ENCODE measurements at regions not wholly inside any gene's neighbourhood (a gene's known extent, or its start where the extent isn't known, plus 50 kb on each side); places are given as distances from the start of the nearest gene placed in this dataset.

DNA sequence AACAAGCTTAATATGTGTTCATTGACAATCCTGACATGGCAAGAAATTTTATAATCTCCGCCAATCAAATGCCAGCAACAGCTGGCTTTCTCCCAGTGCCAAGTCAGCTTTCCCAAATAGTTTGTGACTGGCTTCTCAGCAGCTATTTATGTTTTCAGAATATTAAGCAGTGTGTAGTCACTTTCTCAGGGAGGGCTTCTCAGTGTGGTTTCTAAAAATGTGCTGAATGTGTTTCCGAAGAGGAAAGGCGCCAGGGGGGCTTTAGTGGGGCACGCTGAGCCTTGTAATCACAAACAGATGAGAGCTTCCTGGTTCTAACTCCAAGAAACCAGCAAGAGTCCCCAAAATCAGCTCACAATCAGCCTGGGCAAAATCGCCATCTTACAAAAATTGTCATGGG, 258.7 kb upstream of the CPEB2 start:
- Histone ChIP-seq H3K9me3 (replicated peaks in 1 of 11) (no peaks in the 10 kb centered on the region), H4K20me1 (no peaks in the 10 kb centered on the region), H3K4me2 (no peak overlapping the region), H3K9ac (no peak overlapping the region), H3K36me3 (no peaks in the 10 kb centered on the region), H3K4me1 (no peaks in the 10 kb centered on the region), H3K27me3 (no peaks in the 10 kb centered on the region), H3K4me3 (no peak overlapping the region), H3K27ac (no peak overlapping the region)
- no peak for TF ChIP-seq Cebpa-rat (IDR thresholded peaks at IDR 0.05)

- H3K4me1 ChIP-seq = no peaks in the 10 kb centered on the region
- H3K36me3 ChIP-seq = no peaks in the 10 kb centered on the region
- H4K20me1 ChIP-seq = no peaks in the 10 kb centered on the region
- no peak overlapping the region for H3K9ac ChIP-seq
- no peak overlapping the region for H3K4me3 ChIP-seq
- no peak overlapping the region for H3K27ac ChIP-seq
- H3K27me3 ChIP-seq = no peaks in the 10 kb centered on the region
- H3K4me2 ChIP-seq = no peak overlapping the region
- H3K9me3 ChIP-seq (replicated peaks in 1 of 11) = no peaks in the 10 kb centered on the region
- no peak for TF ChIP-seq Cebpa-rat (IDR thresholded peaks at IDR 0.05)
These were observed 257.9 kb upstream of the CPEB2 start for GRCh38 chr4:14744346-14744745.

DNA sequence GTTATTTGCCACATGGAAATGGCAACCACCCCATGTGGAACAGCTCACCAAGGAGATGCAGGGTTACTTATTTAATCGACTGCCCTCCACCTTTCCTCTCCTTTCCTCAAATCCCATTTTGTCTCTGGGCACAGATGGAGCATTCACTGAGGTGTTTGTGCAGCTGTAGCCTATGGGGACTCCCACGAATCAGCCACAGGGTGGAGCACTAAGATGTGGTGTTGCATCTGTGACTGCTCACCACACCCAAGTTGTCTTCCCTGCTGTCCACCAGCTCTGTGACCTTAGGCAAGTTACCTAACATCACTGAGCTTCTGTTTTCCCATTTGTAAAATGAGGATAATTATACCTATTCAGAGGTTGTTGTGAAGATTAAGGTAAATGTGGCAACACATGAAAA, 252.4 kb upstream of the CPEB2 start:
- Histone ChIP-seq H3K4me2 (no peak overlapping the region), H3K27ac (no peak overlapping the region), H3K36me3 (peaks cover 0 to 9% (median 0%) of the 10 kb centered on the region in 11 experiments; a peak in 2 of 22 replicates), H3K9ac (no peak overlapping the region), H3K4me3 (no peak overlapping the region), H4K20me1 (no peaks in the 10 kb centered on the region), H3K27me3 (no peaks in the 10 kb centered on the region), H3K4me1 (no peaks in the 10 kb centered on the region), H3K9me3 (replicated peaks in 1 of 11) (peaks cover 41 to 45% (median 43%) of the 10 kb centered on the region in 11 experiments)
- no peak for TF ChIP-seq Cebpa-rat (IDR thresholded peaks at IDR 0.05)

- Histone ChIP-seq H3K9me3 (replicated peaks in 1 of 11) (peaks cover 43 to 47% (median 44%) of the 10 kb centered on the region in 11 experiments), H4K20me1 (no peaks in the 10 kb centered on the region), H3K27ac (no peak overlapping the region), H3K27me3 (no peaks in the 10 kb centered on the region), H3K4me1 (no peaks in the 10 kb centered on the region), H3K36me3 (peaks cover 0 to 9% (median 0%) of the 10 kb centered on the region in 11 experiments; a peak in 2 of 22 replicates), H3K4me2 (no peak overlapping the region), H3K9ac (no peak overlapping the region), H3K4me3 (0 out of 20 replicates have a peak overlapping the region, but pooled peaks of 1 of the 10 experiments have one; percentile 14)
- no peak for TF ChIP-seq Cebpa-rat (IDR thresholded peaks at IDR 0.05)
These were observed 249.8 kb upstream of the CPEB2 start for GRCh38 chr4:14752341-14753046.

DNA sequence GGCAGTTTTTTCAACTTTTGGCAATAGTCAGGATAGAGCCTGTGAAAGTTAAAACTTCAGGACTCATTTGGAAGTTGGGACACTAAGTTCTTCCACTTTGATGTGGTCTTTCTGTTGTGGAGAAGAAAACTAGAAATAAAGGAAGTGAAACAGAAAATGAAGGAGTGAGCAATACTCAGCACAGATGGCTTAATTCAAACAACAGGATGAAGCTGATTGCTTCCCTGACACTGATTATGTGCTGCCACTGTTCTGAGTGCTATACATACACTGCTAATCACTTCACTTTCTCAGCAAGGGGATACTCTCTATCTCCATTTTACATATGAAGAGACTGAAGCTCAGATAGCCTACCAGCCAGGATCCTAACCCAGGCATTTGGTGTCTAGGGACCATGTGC, 235.1 kb upstream of the CPEB2 start:
- Histone ChIP-seq H4K20me1 (no peaks in the 10 kb centered on the region), H3K27me3 (peaks cover 0 to 6% (median 0%) of the 10 kb centered on the region in 11 experiments; a peak in 2 of 22 replicates), H3K9ac (peak overlapping the region in 2 of 11 experiments; percentile 32 to 47; a peak in 3 of 22 replicates), H3K9me3 (replicated peaks in 1 of 11) (no peaks in the 10 kb centered on the region), H3K4me2 (peak overlapping the region; percentile 38 to 74 (median 56); a peak in 21 of 22 replicates), H3K27ac (peak overlapping the region in 10 of 11 experiments; percentile 1 to 77 (median 57); a peak in 19 of 22 replicates), H3K4me3 (no peak overlapping the region), H3K4me1 (peaks cover 15 to 26% (median 24%) of the 10 kb centered on the region in 10 experiments; a peak in 18 of 20 replicates), H3K36me3 (no peaks in the 10 kb centered on the region)
- peak in 8 of 11 experiments; percentile 31 to 89 (median 66); a peak in 10 of 22 replicates for TF ChIP-seq Cebpa-rat (IDR thresholded peaks at IDR 0.05)

- no peak overlapping the region for H3K9ac ChIP-seq
- peaks cover 15 to 26% (median 24%) of the 10 kb centered on the region in 10 experiments; a peak in 18 of 20 replicates for H3K4me1 ChIP-seq
- no peak for TF ChIP-seq Cebpa-rat (IDR thresholded peaks at IDR 0.05)
- peaks cover 0 to 6% (median 0%) of the 10 kb centered on the region in 11 experiments; a peak in 3 of 22 replicates for H3K9me3 ChIP-seq (replicated peaks in 1 of 11)
- peak overlapping the region in 8 of 11 experiments; percentile 46 to 74 (median 62); a peak in 13 of 22 replicates for H3K4me2 ChIP-seq
- no peak overlapping the region for H3K4me3 ChIP-seq
- H3K36me3 ChIP-seq = no peaks in the 10 kb centered on the region
- peaks cover 0 to 6% (median 0%) of the 10 kb centered on the region in 11 experiments; a peak in 2 of 22 replicates for H3K27me3 ChIP-seq
- no peaks in the 10 kb centered on the region for H4K20me1 ChIP-seq
- H3K27ac ChIP-seq = peak overlapping the region in 6 of 11 experiments; percentile 37 to 77 (median 59); a peak in 7 of 22 replicates
These were observed 233.8 kb upstream of the CPEB2 start for GRCh38 chr4:14768449-14768848.

DNA sequence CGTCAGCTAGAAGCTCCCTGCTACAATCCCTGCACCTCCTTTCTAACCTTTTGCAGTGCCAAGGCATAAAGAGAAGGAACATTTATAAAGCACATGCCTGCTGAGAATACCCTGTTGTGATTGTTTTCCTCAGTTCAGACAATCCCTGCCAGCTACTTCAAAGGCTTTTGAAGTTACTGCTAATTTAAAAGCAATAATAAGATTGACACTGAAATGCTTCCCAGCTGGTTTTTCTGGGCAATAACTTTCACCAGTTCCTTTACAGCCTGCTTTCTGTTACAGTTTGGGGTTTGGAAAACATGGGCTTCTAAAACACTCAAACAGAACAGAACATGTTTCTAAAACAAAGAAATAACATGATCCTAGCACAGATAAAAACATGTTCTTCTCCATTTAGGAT, 232.3 kb upstream of the CPEB2 start:
- peaks cover 0 to 6% (median 0%) of the 10 kb centered on the region in 11 experiments; a peak in 2 of 22 replicates for H3K27me3 ChIP-seq
- H3K9me3 ChIP-seq (replicated peaks in 1 of 11) = peaks cover 0 to 16% (median 0%) of the 10 kb centered on the region in 11 experiments; a peak in 7 of 22 replicates
- H3K4me3 ChIP-seq = no peak overlapping the region
- no peak overlapping the region for H3K9ac ChIP-seq
- TF ChIP-seq Cebpa-rat (IDR thresholded peaks at IDR 0.05) = no peak
- no peaks in the 10 kb centered on the region for H3K36me3 ChIP-seq
- no peak overlapping the region for H3K27ac ChIP-seq
- peaks cover 15 to 26% (median 24%) of the 10 kb centered on the region in 10 experiments; a peak in 18 of 20 replicates for H3K4me1 ChIP-seq
- no peaks in the 10 kb centered on the region for H4K20me1 ChIP-seq
- no peak overlapping the region for H3K4me2 ChIP-seq

DNA sequence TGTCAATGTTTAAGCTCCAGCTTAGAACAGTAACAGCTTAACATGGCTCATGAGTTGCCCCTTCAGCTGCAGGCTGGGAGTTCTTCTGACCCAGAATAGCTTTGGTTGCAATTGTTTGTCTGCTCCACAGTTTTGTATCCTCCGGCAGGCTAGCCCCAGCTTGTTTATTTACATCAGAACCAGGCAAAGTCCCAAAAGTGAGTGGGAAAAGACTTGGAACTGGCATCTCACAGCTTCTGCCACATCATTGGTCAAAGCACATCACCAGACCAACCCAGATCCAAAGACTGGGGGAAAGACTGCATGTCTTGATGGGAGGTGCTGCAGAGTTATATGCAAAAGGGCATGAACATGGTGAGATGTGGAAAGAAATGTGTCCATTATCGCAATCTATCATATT, 231.2 kb upstream of the CPEB2 start:
- no peak overlapping the region for H3K27ac ChIP-seq
- peaks cover 0 to 26% (median 5%) of the 10 kb centered on the region in 11 experiments; a peak in 10 of 22 replicates for H3K9me3 ChIP-seq (replicated peaks in 1 of 11)
- no peak for TF ChIP-seq Cebpa-rat (IDR thresholded peaks at IDR 0.05)
- H4K20me1 ChIP-seq = no peaks in the 10 kb centered on the region
- no peaks in the 10 kb centered on the region for H3K27me3 ChIP-seq
- H3K4me1 ChIP-seq = peaks cover 15 to 26% (median 24%) of the 10 kb centered on the region in 10 experiments; a peak in 18 of 20 replicates
- H3K36me3 ChIP-seq = no peaks in the 10 kb centered on the region
- no peak overlapping the region for H3K4me2 ChIP-seq
- no peak overlapping the region for H3K4me3 ChIP-seq
- H3K9ac ChIP-seq = no peak overlapping the region

DNA sequence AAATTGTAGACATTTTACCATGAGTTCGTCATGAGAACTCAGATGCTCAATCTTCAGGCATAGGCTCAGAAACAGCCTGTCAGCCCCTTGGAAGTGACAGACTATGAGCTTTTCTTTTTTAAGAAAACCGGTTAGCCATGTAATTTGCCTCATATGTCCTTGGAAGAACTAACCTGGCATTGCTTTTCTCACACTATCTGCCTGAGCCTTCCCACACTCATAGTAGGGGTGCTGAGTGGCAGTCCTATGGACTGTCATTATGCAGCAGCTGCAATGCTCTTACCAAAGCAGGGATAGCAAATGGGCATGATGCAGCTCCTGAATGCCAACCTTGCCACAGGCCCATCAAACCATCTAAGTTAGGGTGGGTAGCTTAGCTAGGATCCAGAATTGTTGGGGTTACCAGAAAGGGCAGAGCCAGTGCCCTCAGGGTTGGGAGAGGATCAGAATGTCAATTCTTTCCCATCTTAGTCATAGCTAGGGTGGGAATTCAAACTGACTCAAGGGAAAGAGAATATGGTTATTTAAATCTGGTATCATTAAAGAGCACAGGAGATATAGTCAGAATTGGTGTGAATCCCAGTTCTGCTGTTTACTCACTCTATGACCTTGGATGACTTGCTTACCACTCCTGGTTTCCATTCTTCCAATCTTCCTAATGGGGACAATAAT, 230.6 kb upstream of the CPEB2 start:
- H3K4me2 ChIP-seq = no peak overlapping the region
- H3K36me3 ChIP-seq = no peaks in the 10 kb centered on the region
- H3K9me3 ChIP-seq (replicated peaks in 1 of 11) = peaks cover 0 to 32% (median 6%) of the 10 kb centered on the region in 11 experiments; a peak in 10 of 22 replicates
- no peaks in the 10 kb centered on the region for H3K27me3 ChIP-seq
- peaks cover 12 to 22% (median 19%) of the 10 kb centered on the region in 10 experiments; a peak in 18 of 20 replicates for H3K4me1 ChIP-seq
- no peak for TF ChIP-seq Cebpa-rat (IDR thresholded peaks at IDR 0.05)
- H3K27ac ChIP-seq = no peak overlapping the region
- H4K20me1 ChIP-seq = no peaks in the 10 kb centered on the region
- no peak overlapping the region for H3K9ac ChIP-seq
- H3K4me3 ChIP-seq = no peak overlapping the region

Measured in BLaER1 treated with 17β-estradiol and CSF1 and Interleukin-3, amounts not matched to agents 10 nM and 100 nM (cell line).